Stimulated activated CD8-positive, alpha-beta memory T cell treated with anti-CD3 and anti-CD28 coated beads, Interleukin-4, amount 100 ng/mL, for 4 hours (primary cell): ENCODE measurements at regions not wholly inside any gene's neighbourhood (a gene's known extent, or its start where the extent isn't known, plus 50 kb on each side); places are given as distances from the start of the nearest gene placed in this dataset.

Experiments
- DNase-seq, 2 donors: peaks; one replicate each; pipeline ENCODE4 v3.0.0-alpha.2; 2020; ENCODE audit warnings: low read depth in 2 of 2, low spot score in 1 of 2

- DNase-seq = no peak
These were observed 219.3 kb upstream of the CTNNB1 start for GRCh38 chr3:40979962-40980361.

DNA sequence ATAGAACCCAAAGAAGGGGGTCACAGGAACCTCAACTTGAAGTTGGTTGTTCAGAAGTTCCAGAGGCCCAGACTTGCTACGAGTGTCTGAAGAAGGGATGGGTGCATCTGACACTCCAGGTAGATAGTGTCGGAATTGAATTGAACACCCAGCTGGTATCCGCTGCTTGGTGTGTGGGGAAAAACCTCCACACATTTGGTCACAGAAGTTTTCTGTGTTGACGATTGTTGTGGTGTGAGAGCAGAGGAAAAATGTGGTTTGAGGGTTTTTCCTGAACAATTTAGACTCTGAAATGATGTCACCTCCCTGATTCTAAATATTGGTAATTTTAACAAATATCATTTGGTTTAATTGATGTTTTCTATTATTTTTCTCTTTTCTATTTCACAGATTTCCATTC, 218.8 kb upstream of the CTNNB1 start:
- DNase-seq = no peak

- no peak for DNase-seq
These were observed 214.1 kb upstream of the CTNNB1 start for GRCh38 chr3:40985195-40985594.

- DNase-seq = no peak
These were observed 210.8 kb upstream of the CTNNB1 start for GRCh38 chr3:40988468-40988867.

DNA sequence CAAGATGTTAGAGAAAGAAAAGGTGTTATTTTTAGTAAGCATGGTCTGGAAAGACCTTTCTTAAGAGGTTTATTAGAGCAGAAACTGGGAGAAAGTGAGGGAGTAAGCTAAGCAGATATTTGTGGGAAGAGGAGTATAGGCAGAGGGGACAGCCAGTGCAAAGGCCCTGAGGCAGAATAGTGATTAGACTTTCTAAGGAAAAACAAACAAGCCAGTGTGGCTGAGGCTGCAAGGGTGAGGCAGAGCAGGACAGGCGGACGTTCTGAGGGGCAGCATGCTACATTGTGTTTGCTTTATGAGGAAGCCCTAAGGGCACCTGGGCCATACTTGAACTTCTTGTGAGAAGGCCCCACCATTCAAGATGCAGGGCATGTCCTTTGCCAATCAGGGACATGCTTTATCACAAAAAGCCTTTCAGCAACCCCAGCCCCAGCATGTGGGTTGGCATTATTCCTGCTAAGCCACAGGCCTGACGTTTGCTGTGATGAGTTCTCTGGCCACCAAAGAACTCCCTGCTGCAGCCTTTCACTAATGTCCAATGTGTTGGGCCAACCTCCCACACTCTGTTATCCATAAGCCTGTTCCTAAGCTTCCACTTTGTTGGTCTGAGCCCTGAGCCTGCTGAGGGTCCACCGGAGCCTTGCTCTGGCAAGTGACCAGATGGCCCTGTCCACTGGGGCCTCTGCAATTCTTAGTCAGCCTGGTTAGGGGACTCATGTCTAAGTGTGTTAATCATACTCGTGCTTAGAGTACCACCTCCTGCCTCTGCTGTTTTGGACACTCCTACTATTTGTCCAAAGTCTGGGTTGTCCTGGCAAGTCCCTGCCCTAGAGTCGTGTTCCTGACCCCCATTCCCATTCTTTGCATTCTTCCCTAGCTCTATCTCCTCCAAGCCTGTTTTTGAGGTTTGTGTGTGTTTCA, 209.9 kb upstream of the CTNNB1 start:
- no peak for DNase-seq

DNA sequence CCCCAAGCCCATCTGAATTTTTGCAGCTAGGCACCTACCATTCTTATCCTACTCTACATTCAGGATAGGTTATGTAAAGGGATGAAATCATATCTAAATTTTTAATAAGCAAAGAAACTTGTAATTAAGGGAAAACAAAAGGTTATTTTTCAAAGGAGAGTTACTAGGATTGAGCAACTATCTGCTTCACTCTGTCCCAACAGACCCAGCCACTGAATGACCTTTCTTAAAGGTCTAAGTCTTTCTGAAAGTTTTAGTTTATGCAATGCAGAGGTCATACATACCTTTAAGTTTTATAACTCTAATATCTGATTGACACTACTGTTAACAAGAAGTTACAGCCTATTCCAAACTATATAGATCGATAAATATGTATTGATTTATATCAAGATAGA, 209.2 kb upstream of the CTNNB1 start:
- DNase-seq = no peak

GRCh38 chr3:40992023-40992422, 207.3 kb upstream of the CTNNB1 start:
- no peak for DNase-seq

DNA sequence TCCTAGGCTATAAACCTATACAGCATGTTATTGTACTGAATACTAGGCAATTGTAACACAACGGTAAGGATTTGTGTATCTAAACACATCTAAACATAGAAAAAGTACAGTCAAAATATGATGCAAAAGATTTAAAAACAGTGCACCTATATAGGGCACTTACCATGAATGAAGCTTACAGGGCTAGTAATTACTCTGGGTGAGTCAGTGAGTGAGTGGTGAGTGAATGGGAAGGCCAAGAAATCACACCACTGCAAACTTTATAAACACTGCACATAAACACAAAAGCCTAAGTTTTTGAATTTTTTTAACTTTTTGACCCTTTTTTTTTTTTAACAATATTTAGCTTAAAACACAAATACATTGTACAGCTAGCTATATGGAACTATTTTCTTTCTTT, 204.7 kb upstream of the CTNNB1 start:
- no peak for DNase-seq

DNA sequence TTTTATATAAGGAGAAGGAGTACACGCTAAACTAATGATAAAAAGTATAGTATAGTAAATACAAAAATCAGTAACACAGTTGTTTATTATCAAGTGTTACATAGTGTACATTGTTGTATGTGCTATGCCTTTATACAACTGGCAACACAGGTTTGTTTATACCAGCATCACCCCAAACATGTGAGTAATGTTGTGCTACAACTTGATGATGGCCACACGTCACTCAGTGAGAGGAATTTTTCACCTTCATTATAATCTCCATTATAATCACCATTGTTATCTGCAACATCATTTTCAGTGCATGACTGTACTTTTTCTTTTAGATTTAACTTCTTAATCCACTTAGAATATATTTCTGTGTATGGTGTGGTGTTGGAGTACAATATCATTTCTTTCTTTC, 204.0 kb upstream of the CTNNB1 start:
- DNase-seq = no peak

- DNase-seq = no peak
These were observed 202.9 kb upstream of the CTNNB1 start for GRCh38 chr3:40996382-40996781.

GRCh38 chr3:40996827-40997710, 202.2 kb upstream of the CTNNB1 start:
- no peak for DNase-seq

- DNase-seq = no peak
These were observed 201.4 kb upstream of the CTNNB1 start for GRCh38 chr3:40997711-40998519.

DNA sequence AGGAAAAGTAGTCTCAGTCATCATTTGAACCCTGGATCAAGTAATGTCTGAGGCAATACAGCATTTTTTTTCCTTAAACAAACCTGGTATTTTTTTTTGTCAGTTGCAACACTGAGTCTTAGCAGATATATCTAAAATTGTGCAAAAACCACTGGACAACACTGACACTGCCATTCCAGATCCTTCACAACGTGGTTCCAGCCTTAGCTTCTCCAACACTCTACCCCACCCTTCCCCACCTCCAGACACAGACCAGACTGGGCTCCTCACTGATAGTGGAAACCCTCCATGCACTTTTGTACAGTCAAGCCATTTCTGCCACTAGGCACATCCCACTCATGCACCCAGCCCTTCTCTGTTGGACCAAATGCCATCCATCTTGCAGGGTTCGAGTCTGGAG, 199.6 kb upstream of the CTNNB1 start:
- no peak for DNase-seq

DNA sequence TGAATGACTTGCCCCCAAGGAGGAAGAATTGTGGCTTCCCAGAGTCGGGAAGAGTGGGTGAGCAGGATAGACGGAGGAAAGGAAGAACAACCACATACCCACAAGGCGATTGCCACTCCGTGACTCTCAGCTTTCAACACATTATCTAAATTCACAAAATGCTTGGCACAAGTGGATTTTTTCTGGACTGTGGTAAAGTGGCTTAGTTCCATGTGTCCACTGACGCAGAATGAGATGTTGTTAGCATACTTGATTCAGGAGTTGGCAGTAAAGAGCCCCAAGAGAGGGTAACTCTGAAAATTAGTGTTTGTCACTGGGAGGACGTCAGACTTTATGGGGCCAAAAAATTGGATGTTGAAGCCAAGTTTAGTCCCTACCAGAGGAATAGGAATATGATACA, 198.8 kb upstream of the CTNNB1 start:
- no peak for DNase-seq

DNA sequence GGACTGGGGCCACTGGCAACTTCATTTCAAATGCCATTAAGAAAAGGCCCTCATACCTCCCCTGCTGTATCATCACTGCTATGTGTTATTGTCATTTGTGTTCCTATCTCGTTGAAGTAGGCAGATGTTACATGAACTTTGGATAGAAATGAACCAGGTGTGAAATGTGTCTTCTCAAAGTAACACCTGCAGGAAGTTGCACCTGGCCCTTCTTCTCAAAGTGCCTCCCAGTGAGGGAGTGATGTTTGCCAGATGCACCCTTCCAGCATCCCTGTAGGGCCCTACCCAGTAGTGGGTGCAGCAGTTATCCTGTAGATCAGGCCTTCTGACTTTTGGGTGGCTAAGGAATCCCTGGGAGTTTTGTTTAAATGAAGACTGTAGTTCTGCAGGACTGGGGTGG, 197.7 kb upstream of the CTNNB1 start:
- no peak for DNase-seq

- DNase-seq = no peak
These were observed 197.2 kb upstream of the CTNNB1 start for GRCh38 chr3:41002104-41002503.

DNA sequence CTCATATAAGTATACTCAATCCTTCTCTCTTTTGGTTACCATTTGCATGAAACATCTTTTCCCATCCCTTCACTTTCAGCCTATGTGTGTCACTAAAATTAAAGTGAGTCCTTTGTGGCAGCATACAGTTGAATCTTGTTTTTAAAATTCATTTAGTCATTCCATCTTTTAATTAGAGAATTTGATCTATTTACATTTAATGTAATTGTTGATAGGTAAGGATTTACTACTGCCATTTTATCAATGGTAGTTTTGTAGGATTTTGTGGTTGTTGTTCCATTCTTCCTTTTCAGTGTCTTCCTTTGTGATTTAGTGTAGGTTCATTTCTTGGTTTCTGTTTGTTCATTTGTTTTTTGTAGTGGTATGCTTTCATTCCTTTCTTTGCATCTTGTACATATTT, 191.9 kb upstream of the CTNNB1 start:
- no peak for DNase-seq

GRCh38 chr3:41011854-41012253, 187.5 kb upstream of the CTNNB1 start:
- no peak for DNase-seq

DNA sequence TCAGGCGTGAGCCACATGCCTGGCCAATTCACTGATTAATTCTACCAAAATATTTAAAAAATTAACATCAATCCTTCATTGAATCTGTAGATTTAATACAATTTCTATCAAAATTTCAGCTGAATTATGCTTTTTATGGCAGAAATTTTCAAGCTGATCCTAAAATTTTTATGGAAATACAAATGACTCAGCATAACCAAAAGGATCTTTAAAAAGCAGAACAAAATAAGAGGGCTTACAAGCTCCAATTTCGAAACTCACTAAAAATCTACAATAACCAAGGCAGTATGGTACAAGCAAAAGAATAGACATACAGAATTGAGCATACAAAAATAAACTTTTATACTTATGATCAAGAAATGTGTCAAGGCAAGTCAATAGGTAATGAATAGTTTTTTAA, 180.4 kb upstream of the CTNNB1 start:
- DNase-seq = no peak

DNA sequence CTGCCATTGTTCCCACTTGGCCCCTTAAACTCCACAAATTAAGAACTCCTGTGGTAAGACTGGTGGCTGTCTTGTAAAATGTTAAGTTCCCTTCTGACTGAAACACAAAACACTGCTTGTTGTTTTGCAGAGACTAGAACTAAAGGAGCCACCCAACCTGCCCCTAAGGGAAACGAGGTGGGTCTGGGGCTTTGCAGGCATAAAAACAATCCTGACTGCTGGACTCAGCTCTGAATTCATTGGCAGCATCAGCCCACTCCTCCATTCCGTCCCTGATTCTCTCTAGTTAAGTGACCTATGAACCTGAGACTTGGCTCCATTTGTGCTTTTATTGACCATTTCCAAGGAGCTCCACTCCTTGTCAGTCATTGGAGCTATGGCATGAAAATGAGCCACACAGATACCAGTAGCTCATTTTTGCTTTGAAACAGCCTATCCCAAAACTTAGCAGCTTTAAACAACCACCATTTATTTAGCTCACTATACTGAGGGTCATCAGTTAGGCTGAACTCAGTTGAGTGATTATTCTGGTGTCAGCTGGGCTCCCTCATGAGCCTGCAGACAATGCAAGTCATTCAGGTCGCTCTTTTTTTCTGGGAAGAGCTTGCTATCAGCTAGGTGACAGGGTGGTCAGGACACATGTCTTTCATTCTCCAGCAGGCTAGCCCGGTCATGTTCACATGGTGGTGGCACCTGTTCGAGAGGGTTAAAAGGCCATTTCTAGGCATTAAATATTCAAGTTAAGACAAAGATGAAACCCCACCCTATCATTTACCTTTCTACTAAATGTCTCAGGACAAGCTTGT, 175.1 kb upstream of the CTNNB1 start:
- no peak for DNase-seq
